ENCODE measurements at regions not wholly inside any gene's neighbourhood (a gene's known extent, or its start where the extent isn't known, plus 50 kb on each side); places are given as distances from the start of the nearest gene placed in this dataset.

DNA sequence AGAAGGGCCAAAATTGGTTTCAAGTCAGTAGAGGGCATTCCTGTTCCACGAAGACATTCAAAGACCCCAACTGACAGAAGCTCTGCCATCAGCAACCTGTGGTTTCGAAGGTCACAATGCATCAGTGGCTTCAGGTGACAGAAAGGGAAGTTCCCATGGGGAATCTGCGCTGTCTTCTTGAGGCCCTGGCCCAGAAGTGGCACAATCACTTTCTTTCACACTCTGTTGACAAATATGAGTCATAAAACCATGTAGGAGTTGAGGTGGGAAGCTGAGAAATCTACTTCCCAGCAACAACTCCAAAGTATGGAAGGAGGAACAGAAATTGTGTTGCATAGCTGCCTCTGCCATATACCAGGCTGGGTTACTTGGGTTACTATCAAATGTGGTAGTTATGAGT lies 621.1 kb upstream of the FANCL start:
- H3K9ac ChIP-seq (ENCODE audit: low read depth, low read length): no peak overlapping the region
- H3K4me1 ChIP-seq (ENCODE audit: insufficient read depth, low read length): peaks cover 16% of the 10 kb centered on the region
- TF ChIP-seq EZH2 (IDR thresholded peaks at IDR 0.05; ENCODE audit: borderline replicate concordance, low read depth, low read length, severe bottlenecking): no peak
- TF ChIP-seq, protein P1, sequence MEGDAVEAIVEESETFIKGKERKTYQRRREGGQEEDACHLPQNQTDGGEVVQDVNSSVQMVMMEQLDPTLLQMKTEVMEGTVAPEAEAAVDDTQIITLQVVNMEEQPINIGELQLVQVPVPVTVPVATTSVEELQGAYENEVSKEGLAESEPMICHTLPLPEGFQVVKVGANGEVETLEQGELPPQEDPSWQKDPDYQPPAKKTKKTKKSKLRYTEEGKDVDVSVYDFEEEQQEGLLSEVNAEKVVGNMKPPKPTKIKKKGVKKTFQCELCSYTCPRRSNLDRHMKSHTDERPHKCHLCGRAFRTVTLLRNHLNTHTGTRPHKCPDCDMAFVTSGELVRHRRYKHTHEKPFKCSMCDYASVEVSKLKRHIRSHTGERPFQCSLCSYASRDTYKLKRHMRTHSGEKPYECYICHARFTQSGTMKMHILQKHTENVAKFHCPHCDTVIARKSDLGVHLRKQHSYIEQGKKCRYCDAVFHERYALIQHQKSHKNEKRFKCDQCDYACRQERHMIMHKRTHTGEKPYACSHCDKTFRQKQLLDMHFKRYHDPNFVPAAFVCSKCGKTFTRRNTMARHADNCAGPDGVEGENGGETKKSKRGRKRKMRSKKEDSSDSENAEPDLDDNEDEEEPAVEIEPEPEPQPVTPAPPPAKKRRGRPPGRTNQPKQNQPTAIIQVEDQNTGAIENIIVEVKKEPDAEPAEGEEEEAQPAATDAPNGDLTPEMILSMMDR (IDR thresholded peaks at IDR 0.05; ENCODE audit: borderline replicate concordance, extremely low read depth, low read length, poor library complexity, severe bottlenecking): no peak
- H3K4me3 ChIP-seq (ENCODE audit: low read depth in 1 of 2, low read length in 2 of 2): no peak overlapping the region
- H4K20me1 ChIP-seq (ENCODE audit: insufficient read depth, low read length): no peaks in the 10 kb centered on the region
- no peaks in the 10 kb centered on the region for H3K36me3 ChIP-seq (ENCODE audit: insufficient read depth, low read length)
- no peak for DNase-seq
- no peak overlapping the region for H2AFZ ChIP-seq (ENCODE audit: low read depth, low read length)
- H3K79me2 ChIP-seq (ENCODE audit: insufficient read depth, low read length): no peaks in the 10 kb centered on the region
- H3K27ac ChIP-seq (ENCODE audit: low read length): no peak overlapping the region
- no peaks in the 10 kb centered on the region for H3K27me3 ChIP-seq (ENCODE audit: insufficient read depth, low read length, poor library complexity)
- no peak for ATAC-seq (ENCODE audit: insufficient read depth, low read depth)
- no peak overlapping the region for H3K4me2 ChIP-seq (ENCODE audit: insufficient read depth, low read length)
- H3K9me3 ChIP-seq (ENCODE audit: insufficient read depth, low read length, severe bottlenecking): peaks cover 3% of the 10 kb centered on the region

DNA sequence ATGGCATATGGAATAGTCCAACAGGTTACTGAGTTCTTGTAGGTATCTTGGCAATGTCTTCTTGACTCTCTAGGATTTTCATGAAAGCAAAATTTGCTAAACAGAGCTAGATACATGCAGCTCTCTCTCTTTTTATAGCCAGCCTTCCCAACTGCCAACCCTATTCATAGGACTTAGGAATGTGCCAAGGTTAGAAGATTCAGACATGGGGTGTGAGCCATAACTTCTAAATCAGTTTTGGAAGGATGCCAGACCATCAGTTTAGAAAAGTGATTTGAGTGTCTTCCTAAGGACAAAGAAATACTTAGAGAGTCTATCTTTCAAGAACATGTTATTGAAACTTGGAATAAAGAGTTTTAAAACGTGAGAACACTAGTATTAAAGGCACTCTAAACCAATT lies 619.5 kb upstream of the FANCL start:
- Histone ChIP-seq H4K20me1 (ENCODE audit: insufficient read depth, low read length) (no peaks in the 10 kb centered on the region), H3K27me3 (ENCODE audit: insufficient read depth, low read length, poor library complexity) (peaks cover 4% of the 10 kb centered on the region), H2AFZ (ENCODE audit: low read depth, low read length) (no peak overlapping the region), H3K36me3 (ENCODE audit: insufficient read depth, low read length) (no peaks in the 10 kb centered on the region), H3K79me2 (ENCODE audit: insufficient read depth, low read length) (no peaks in the 10 kb centered on the region), H3K27ac (ENCODE audit: low read length) (no peak overlapping the region), H3K4me2 (ENCODE audit: insufficient read depth, low read length) (no peak overlapping the region), H3K4me3 (ENCODE audit: low read depth in 1 of 2, low read length in 2 of 2) (no peak overlapping the region), H3K9me3 (ENCODE audit: insufficient read depth, low read length, severe bottlenecking) (peaks cover 3% of the 10 kb centered on the region), H3K9ac (ENCODE audit: low read depth, low read length) (no peak overlapping the region), H3K4me1 (ENCODE audit: insufficient read depth, low read length) (peaks cover 3% of the 10 kb centered on the region; the same call in 1 of the 2 replicates)
- ATAC-seq (ENCODE audit: insufficient read depth, low read depth) (no peak), DNase-seq (no peak)
- TF ChIP-seq, protein P1 (IDR thresholded peaks at IDR 0.05; ENCODE audit: borderline replicate concordance, extremely low read depth, low read length, poor library complexity, severe bottlenecking): no peak
- no peak for TF ChIP-seq EZH2 (IDR thresholded peaks at IDR 0.05; ENCODE audit: borderline replicate concordance, low read depth, low read length, severe bottlenecking)

- DNase-seq (no peak), ATAC-seq (ENCODE audit: insufficient read depth, low read depth) (no peak)
- Histone ChIP-seq H3K9me3 (ENCODE audit: insufficient read depth, low read length, severe bottlenecking) (no peaks in the 10 kb centered on the region), H3K79me2 (ENCODE audit: insufficient read depth, low read length) (no peaks in the 10 kb centered on the region), H3K4me2 (ENCODE audit: insufficient read depth, low read length) (no peak overlapping the region), H2AFZ (ENCODE audit: low read depth, low read length) (no peak overlapping the region), H3K36me3 (ENCODE audit: insufficient read depth, low read length) (no peaks in the 10 kb centered on the region), H4K20me1 (ENCODE audit: insufficient read depth, low read length) (no peaks in the 10 kb centered on the region), H3K27ac (ENCODE audit: low read length) (no peak overlapping the region), H3K4me1 (ENCODE audit: insufficient read depth, low read length) (no peaks in the 10 kb centered on the region), H3K9ac (ENCODE audit: low read depth, low read length) (no peak overlapping the region), H3K27me3 (ENCODE audit: insufficient read depth, low read length, poor library complexity) (peaks cover 4% of the 10 kb centered on the region), H3K4me3 (ENCODE audit: low read depth in 1 of 2, low read length in 2 of 2) (no peak overlapping the region)
- no peak for TF ChIP-seq EZH2 (IDR thresholded peaks at IDR 0.05; ENCODE audit: borderline replicate concordance, low read depth, low read length, severe bottlenecking)
- TF ChIP-seq, protein P1 (IDR thresholded peaks at IDR 0.05; ENCODE audit: borderline replicate concordance, extremely low read depth, low read length, poor library complexity, severe bottlenecking): no peak
Observed at GRCh38 chr2:58856100-58856499, 615.0 kb upstream of the FANCL start.

DNA sequence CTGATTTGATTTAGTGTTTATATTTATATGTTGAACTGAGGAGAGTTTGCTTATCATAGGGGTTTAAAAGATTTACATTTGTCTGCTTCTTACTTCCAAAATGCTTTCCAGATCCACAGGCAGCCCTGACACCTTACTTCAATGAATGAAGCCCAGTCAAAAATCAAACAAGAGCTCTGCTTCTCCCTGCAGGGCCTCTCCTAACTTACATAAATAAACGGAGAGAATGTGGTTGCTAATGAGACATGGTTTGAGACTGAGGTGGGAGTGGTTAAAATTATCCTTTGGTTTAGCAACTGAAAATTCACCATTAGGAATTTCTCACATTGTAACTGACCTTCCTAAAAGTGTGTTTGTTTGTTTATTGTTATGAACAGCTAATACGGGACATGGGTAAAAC lies 612.3 kb upstream of the FANCL start:
- ATAC-seq (ENCODE audit: insufficient read depth, low read depth) (no peak), DNase-seq (no peak)
- Histone ChIP-seq H3K36me3 (ENCODE audit: insufficient read depth, low read length) (no peaks in the 10 kb centered on the region), H3K4me3 (ENCODE audit: low read depth in 1 of 2, low read length in 2 of 2) (no peak overlapping the region), H3K4me2 (ENCODE audit: insufficient read depth, low read length) (no peak overlapping the region), H3K4me1 (ENCODE audit: insufficient read depth, low read length) (no peaks in the 10 kb centered on the region), H3K27ac (ENCODE audit: low read length) (no peak overlapping the region), H2AFZ (ENCODE audit: low read depth, low read length) (no peak overlapping the region), H4K20me1 (ENCODE audit: insufficient read depth, low read length) (no peaks in the 10 kb centered on the region), H3K79me2 (ENCODE audit: insufficient read depth, low read length) (no peaks in the 10 kb centered on the region), H3K9ac (ENCODE audit: low read depth, low read length) (no peak overlapping the region), H3K27me3 (ENCODE audit: insufficient read depth, low read length, poor library complexity) (peaks cover 4% of the 10 kb centered on the region), H3K9me3 (ENCODE audit: insufficient read depth, low read length, severe bottlenecking) (no peaks in the 10 kb centered on the region)
- TF ChIP-seq, protein P1 (IDR thresholded peaks at IDR 0.05; ENCODE audit: borderline replicate concordance, extremely low read depth, low read length, poor library complexity, severe bottlenecking): no peak
- no peak for TF ChIP-seq EZH2 (IDR thresholded peaks at IDR 0.05; ENCODE audit: borderline replicate concordance, low read depth, low read length, severe bottlenecking)
